ENCODE measurements at regions not wholly inside any gene's neighbourhood (a gene's known extent, or its start where the extent isn't known, plus 50 kb on each side); places are given as distances from the start of the nearest gene placed in this dataset.

DNA sequence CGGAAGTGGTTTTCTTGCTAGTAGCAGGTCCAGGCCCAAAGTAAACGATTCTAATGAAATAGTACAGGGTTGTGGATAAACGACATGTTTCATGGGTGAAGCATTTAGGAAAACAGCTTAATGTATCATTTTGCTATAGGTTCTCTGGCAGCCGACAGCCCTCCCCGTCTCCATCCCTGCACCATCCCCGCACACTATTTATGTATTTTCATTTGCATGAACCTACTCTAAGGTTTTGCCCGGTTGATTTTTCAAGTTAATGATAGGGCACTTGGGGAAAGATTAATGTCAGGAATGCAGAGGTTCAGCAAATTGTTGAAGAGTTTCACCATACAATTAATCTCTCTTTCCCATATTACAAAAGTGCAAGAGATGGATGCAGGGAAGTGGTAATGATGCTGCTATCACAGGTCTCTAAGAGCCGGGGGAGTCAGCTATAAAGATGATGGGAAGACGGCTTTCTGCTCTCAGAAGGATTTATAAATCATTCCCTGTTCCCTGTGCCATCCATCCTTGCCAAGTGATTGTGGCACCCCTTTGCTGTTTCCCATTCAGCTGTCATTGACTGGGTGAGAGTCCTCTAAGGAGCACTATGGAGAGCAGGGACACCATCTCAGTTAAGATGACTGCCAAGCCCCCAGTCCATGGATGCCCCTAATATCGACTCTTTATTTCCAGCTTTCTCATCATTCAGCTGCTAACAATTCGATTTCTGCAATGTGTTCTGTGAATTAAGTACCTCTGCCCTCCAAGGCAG, 186.3 kb downstream of the IRS2 start:
- no peak overlapping the region for H3K4me3 Mint-ChIP-seq
- TF ChIP-seq CTCF (conservative IDR thresholded peaks at IDR 0.05), result no peak

GRCh38 chr13:109595471-109595870, 190.9 kb downstream of the IRS2 start:
- H3K9me3 Mint-ChIP-seq, result peaks cover 5% of the 10 kb centered on the region
- no peaks in the 10 kb centered on the region for H3K4me1 Mint-ChIP-seq (ENCODE audit: unreplicated experiment)
- no peak for TF ChIP-seq CTCF (conservative IDR thresholded peaks at IDR 0.05)
- H3K4me3 Mint-ChIP-seq, result no peak overlapping the region
- DNase-seq (ENCODE audit: extremely low spot score, unreplicated experiment), result no peak
- H3K27ac Mint-ChIP-seq, result no peak overlapping the region
- H3K27me3 Mint-ChIP-seq, result no peaks in the 10 kb centered on the region
- H3K36me3 Mint-ChIP-seq, result no peaks in the 10 kb centered on the region

More for the DNA sequence above, 186.3 kb downstream of the IRS2 start:
- H3K4me1 Mint-ChIP-seq (ENCODE audit: unreplicated experiment), result no peaks in the 10 kb centered on the region
- DNase-seq (ENCODE audit: extremely low spot score, unreplicated experiment), result no peak
- H3K9me3 Mint-ChIP-seq, result no peaks in the 10 kb centered on the region
- no peaks in the 10 kb centered on the region for H3K36me3 Mint-ChIP-seq
- no peak overlapping the region for H3K27ac Mint-ChIP-seq
- H3K27me3 Mint-ChIP-seq, result no peaks in the 10 kb centered on the region

GRCh38 chr13:109593230-109593629, 193.2 kb downstream of the IRS2 start:
- H3K36me3 Mint-ChIP-seq, result no peaks in the 10 kb centered on the region
- DNase-seq (ENCODE audit: extremely low spot score, unreplicated experiment), result no peak
- H3K4me3 Mint-ChIP-seq, result no peak overlapping the region
- H3K4me1 Mint-ChIP-seq (ENCODE audit: unreplicated experiment), result no peaks in the 10 kb centered on the region
- peaks cover 5% of the 10 kb centered on the region for H3K9me3 Mint-ChIP-seq
- H3K27me3 Mint-ChIP-seq, result no peaks in the 10 kb centered on the region
- TF ChIP-seq CTCF (conservative IDR thresholded peaks at IDR 0.05), result no peak
- H3K27ac Mint-ChIP-seq, result no peak overlapping the region

GRCh38 chr13:109592770-109593169, 193.6 kb downstream of the IRS2 start:
- no peaks in the 10 kb centered on the region for H3K4me1 Mint-ChIP-seq (ENCODE audit: unreplicated experiment)
- H3K4me3 Mint-ChIP-seq, result no peak overlapping the region
- no peak overlapping the region for H3K27ac Mint-ChIP-seq
- DNase-seq (ENCODE audit: extremely low spot score, unreplicated experiment), result no peak
- no peak for TF ChIP-seq CTCF (conservative IDR thresholded peaks at IDR 0.05)
- no peaks in the 10 kb centered on the region for H3K27me3 Mint-ChIP-seq
- peaks cover 5% of the 10 kb centered on the region for H3K9me3 Mint-ChIP-seq
- H3K36me3 Mint-ChIP-seq, result no peaks in the 10 kb centered on the region

DNA sequence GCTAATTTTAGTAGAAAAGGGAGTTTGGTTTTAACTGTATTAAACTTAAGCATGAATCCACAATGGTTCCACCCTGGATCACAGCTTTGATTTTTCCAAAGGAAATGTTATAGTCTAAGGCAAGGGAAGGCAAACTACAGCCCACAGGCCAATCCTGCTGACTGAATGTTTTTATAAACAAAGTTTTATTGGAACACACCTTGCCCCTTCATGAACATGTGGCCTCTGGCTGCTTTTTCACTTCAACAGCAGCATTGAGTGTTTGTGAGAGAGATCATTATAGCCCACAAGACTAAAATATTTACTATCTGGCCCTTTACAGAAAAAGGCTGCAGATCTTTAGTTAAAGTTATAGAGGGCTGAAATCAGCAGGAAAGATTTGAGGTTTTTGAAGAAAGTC, 198.7 kb downstream of the IRS2 start:
- Mint-ChIP-seq H3K27me3 (peaks cover 4% of the 10 kb centered on the region), H3K4me1 (ENCODE audit: unreplicated experiment) (peaks cover 5% of the 10 kb centered on the region), H3K9me3 (peaks cover 5% of the 10 kb centered on the region), H3K36me3 (no peaks in the 10 kb centered on the region), H3K27ac (no peak overlapping the region), H3K4me3 (no peak overlapping the region)
- DNase-seq (ENCODE audit: extremely low spot score, unreplicated experiment), result no peak
- TF ChIP-seq CTCF (conservative IDR thresholded peaks at IDR 0.05), result no peak

Measured in type B pancreatic cell (in vitro differentiated cells).